B cell (primary cell): ENCODE measurements at regions not wholly inside any gene's neighbourhood (a gene's known extent, or its start where the extent isn't known, plus 50 kb on each side); places are given as distances from the start of the nearest gene placed in this dataset.

Experiments used
- ATAC-seq: fragments of 200-7000 bp; cut with Tn5 transposase; one replicate; pipeline ENCODE4 v1.10.0; 2021; ENCODE audit warnings: low read depth, mild to moderate bottlenecking, moderate number of reproducible peaks, moderate library complexity
- CTCF ChIA-PET: fragments of 350-600 bp; sonication (Branson Sonifier 250); formaldehyde crosslinking; loops from one replicate; lab custom pipeline; 2021; ENCODE audit warnings: antibody characterized with exemption, inconsistent platforms; lab: Charles Lee
- POLR2A ChIA-PET: fragments of 350-600 bp; sonication (Branson Sonifier 250); formaldehyde crosslinking; loops from one replicate; lab custom pipeline; 2021; ENCODE audit warnings: antibody characterized with exemption; lab: Charles Lee
- DNase-seq: peaks from one replicate; pipeline ENCODE4 v3.0.0; 2013
- H2AFZ ChIP-seq: 2 replicates; pipeline ENCODE4 v1.6.1; 2012; ENCODE audit warnings: mild to moderate bottlenecking, low read depth, low read length; ENCODE audit not compliant: insufficient read depth, poor library complexity, severe bottlenecking
- H3K27ac ChIP-seq, 2 donors: 1 replicate in 1 of 2; 2 replicates in 1 of 2; pipeline ENCODE4 v1.5.1; 2012 to 2013; ENCODE audit warnings: low read length in 2 of 2, mild to moderate bottlenecking in 2 of 2, moderate library complexity in 1 of 2
- H3K27me3 ChIP-seq, 4 experiments: fragments of 200-600 bp in 1 of 4; sonication (generic) in 1 of 4; replicated peaks in 1 of 4; 1 replicate in 2 of 4; 2 replicates in 2 of 4; pipeline versions ENCODE4 v1.6.1 to v1.7.0; 2013 to 2016; ENCODE audit warnings: low read length in 3 of 4, mild to moderate bottlenecking in 2 of 4, mixed read lengths in 1 of 4, moderate library complexity in 1 of 4; ENCODE audit not compliant: insufficient read depth in 4 of 4, control insufficient read depth in 3 of 4; ENCODE audit errors: control extremely low read depth in 1 of 4
- H3K36me3 ChIP-seq, 2 experiments: replicated peaks in 1 of 2; 1 replicate in 1 of 2; 2 replicates in 1 of 2; pipeline versions ENCODE4 v1.6.1 to v1.7.1; 2013; ENCODE audit warnings: low read length in 1 of 2; ENCODE audit not compliant: insufficient read depth in 2 of 2, control insufficient read depth in 1 of 2; ENCODE audit errors: control extremely low read depth in 1 of 2, extremely low read depth in 1 of 2
- H3K4me1 ChIP-seq, 2 donors: fragments of 200-600 bp in 1 of 2; sonication (generic) in 1 of 2; 1 replicate in 1 of 2; 2 replicates in 1 of 2; pipeline versions ENCODE4 v1.5.1 to v1.6.1; 2013 to 2017; ENCODE audit warnings: low read length in 2 of 2; ENCODE audit not compliant: control insufficient read depth in 2 of 2, insufficient read depth in 2 of 2
- H3K4me2 ChIP-seq: replicated peaks from 2 replicates; pipeline ENCODE3; 2012; ENCODE audit warnings: mild to moderate bottlenecking, low read depth, low read length; ENCODE audit not compliant: poor library complexity, severe bottlenecking
- H3K4me3 ChIP-seq, 5 experiments: fragments of 200-600 bp in 1 of 5; sonication (generic) in 1 of 5; 1 replicate in 3 of 5; 2 replicates in 2 of 5; pipeline versions ENCODE4 v1.5.1 to v1.7.0; 2011 to 2016; ENCODE audit warnings: low read length in 4 of 5, mild to moderate bottlenecking in 4 of 5, low read depth in 2 of 5, control low read depth in 1 of 5, moderate library complexity in 1 of 5; ENCODE audit not compliant: insufficient read depth in 1 of 5; ENCODE audit errors: control extremely low read depth in 1 of 5, extremely low read depth in 1 of 5
- H3K79me2 ChIP-seq: fragments of 200-600 bp; sonication (generic); one replicate; pipeline ENCODE4 v1.6.0; 2016; ENCODE audit warnings: low read length; ENCODE audit not compliant: control insufficient read depth, insufficient read depth
- H3K9ac ChIP-seq: fragments of 200-600 bp; sonication (generic); 2 replicates; pipeline ENCODE4 v1.6.1; 2017; ENCODE audit warnings: mild to moderate bottlenecking, low read length, moderate library complexity
- H3K9me3 ChIP-seq, 3 donors: one replicate each; pipeline versions ENCODE4 v1.6.1 to v1.7.1; 2013; ENCODE audit warnings: low read length in 2 of 3; ENCODE audit not compliant: control insufficient read depth in 2 of 3, insufficient read depth in 1 of 3; ENCODE audit errors: control extremely low read depth in 1 of 3
- H4K20me1 ChIP-seq: 2 replicates; pipeline ENCODE4 v1.6.0; 2012; ENCODE audit warnings: mild to moderate bottlenecking, low read length; ENCODE audit not compliant: insufficient read depth, control insufficient read depth, poor library complexity, severe bottlenecking
- H3K27ac Mint-ChIP-seq: one replicate; pipeline ENCODE4 v1.8.0; 2021; ENCODE audit warnings: mixed read lengths
- H3K27me3 Mint-ChIP-seq: one replicate; pipeline ENCODE4 v1.8.0; 2021; ENCODE audit warnings: mixed read lengths
- H3K4me1 Mint-ChIP-seq: one replicate; pipeline ENCODE4 v1.8.0; 2021; ENCODE audit warnings: mixed read lengths
- H3K4me3 Mint-ChIP-seq: one replicate; pipeline ENCODE4 v1.8.0; 2021; ENCODE audit warnings: mixed read lengths
- H3K9me3 Mint-ChIP-seq: one replicate; pipeline ENCODE4 v1.8.0; 2022; ENCODE audit warnings: mixed read lengths; ENCODE audit not compliant: insufficient read depth
- EZH2 ChIP-seq: IDR thresholded peaks from 2 replicates; pipeline ENCODE4 v1.6.1; 2012; ENCODE audit warnings: borderline replicate concordance, low read depth, mild to moderate bottlenecking, moderate library complexity, low read length; ENCODE audit not compliant: insufficient read depth, poor library complexity, severe bottlenecking
- WGBS: methylation state at CpG from one replicate; pipeline ENCODE4 v1.1.5; 2013; ENCODE audit warnings: missing lambda C conversion rate; ENCODE audit not compliant: insufficient coverage; 5-methylcytosine and 5-hydroxymethylcytosine counted together
- intact Hi-C: fragments of 100-400 bp; cut with micrococcal nuclease; formaldehyde crosslinking; loops from one replicate; pipeline ENCODE4 v1.10.0; 2022
- TF ChIP-seq, protein P1 (sequence below): fragments of 200-600 bp; IDR thresholded peaks from one replicate; pipeline ENCODE4 v1.8.0; 2022; ENCODE audit warnings: antibody characterized with exemption, mild to moderate bottlenecking

DNA sequence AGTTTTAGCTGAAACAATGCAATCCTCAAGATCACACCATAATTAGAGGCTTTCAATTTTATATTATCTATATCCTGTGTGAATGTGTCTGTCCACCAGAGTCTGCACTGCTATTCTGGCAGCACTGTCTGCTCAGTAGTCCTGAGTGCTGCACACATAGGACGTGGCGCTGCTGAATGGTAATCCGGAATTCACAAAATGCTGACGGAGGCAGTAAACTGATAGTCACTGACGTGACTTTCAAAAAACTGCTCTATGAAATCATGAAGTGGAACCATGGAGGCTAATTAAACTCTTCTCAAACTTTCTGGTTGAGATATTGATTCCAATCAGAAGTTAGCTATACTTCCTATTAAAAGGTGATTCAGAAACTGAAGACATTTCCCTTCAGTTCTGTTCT lies 190.8 kb upstream of the NOX3 start:
- Histone ChIP-seq H3K36me3 (no peaks in the 10 kb centered on the region), H3K79me2 (no peaks in the 10 kb centered on the region), H3K4me3 (no peak overlapping the region), H3K9me3 (peaks cover 0 to 5% (median 0%) of the 10 kb centered on the region in 3 donors), H3K27ac (no peak overlapping the region), H3K9ac (no peak overlapping the region), H2AFZ (no peak overlapping the region), H4K20me1 (no peaks in the 10 kb centered on the region), H3K27me3 (no peaks in the 10 kb centered on the region), H3K4me1 (no peaks in the 10 kb centered on the region), H3K4me2 (no peak overlapping the region)
- DNase-seq (no peak), ATAC-seq (no peak)
- Mint-ChIP-seq H3K9me3 (no peaks in the 10 kb centered on the region), H3K27ac (no peak overlapping the region), H3K27me3 (no peaks in the 10 kb centered on the region), H3K4me3 (no peak overlapping the region), H3K4me1 (no peaks in the 10 kb centered on the region)
- intact Hi-C loops = no loop called here
- POLR2A ChIA-PET = no interaction called here
- 95% methylated on average over 4 of the region's 5 CpGs for whole genome bisulfite sequencing
- CTCF ChIA-PET = no interaction called here
- TF ChIP-seq, protein P1, sequence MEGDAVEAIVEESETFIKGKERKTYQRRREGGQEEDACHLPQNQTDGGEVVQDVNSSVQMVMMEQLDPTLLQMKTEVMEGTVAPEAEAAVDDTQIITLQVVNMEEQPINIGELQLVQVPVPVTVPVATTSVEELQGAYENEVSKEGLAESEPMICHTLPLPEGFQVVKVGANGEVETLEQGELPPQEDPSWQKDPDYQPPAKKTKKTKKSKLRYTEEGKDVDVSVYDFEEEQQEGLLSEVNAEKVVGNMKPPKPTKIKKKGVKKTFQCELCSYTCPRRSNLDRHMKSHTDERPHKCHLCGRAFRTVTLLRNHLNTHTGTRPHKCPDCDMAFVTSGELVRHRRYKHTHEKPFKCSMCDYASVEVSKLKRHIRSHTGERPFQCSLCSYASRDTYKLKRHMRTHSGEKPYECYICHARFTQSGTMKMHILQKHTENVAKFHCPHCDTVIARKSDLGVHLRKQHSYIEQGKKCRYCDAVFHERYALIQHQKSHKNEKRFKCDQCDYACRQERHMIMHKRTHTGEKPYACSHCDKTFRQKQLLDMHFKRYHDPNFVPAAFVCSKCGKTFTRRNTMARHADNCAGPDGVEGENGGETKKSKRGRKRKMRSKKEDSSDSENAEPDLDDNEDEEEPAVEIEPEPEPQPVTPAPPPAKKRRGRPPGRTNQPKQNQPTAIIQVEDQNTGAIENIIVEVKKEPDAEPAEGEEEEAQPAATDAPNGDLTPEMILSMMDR = no peak
- TF ChIP-seq EZH2 = no peak

DNA sequence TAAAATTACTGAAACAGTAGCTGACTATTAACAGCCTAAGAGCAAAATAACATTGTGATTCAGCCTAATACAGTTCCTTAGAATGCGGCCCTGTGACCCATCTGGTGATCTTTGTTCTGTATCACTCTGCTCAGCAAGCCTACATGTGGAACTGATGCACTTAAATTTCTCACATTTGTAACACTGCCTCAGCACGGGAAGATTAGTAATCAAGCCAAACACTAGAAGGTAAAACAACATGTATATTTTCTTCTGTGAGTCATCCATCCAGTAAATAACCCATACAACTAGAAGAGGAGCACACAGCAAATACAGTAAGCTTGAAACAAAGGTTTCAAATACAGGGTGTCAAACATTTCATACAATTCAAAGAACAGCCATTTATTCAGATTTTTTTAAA lies 189.7 kb upstream of the NOX3 start:
- intact Hi-C loops = no loop called here
- H3K27me3 ChIP-seq = no peaks in the 10 kb centered on the region
- ATAC-seq (no peak), DNase-seq (no peak)
- whole genome bisulfite sequencing = 86% methylated on average over 2 of the region's 2 CpGs
- Mint-ChIP-seq H3K4me3 (no peak overlapping the region), H3K4me1 (no peaks in the 10 kb centered on the region), H3K27ac (no peak overlapping the region), H3K9me3 (peaks cover 2% of the 10 kb centered on the region), H3K27me3 (no peaks in the 10 kb centered on the region)
- no peak overlapping the region for H3K9ac ChIP-seq
- no peaks in the 10 kb centered on the region for H4K20me1 ChIP-seq
- ChIA-PET CTCF (no interaction called here), POLR2A (no interaction called here)
- H3K4me3 ChIP-seq = no peak overlapping the region
- H3K4me1 ChIP-seq = no peaks in the 10 kb centered on the region
- H3K36me3 ChIP-seq = no peaks in the 10 kb centered on the region
- H2AFZ ChIP-seq = no peak overlapping the region
- H3K9me3 ChIP-seq = peaks cover 2 to 7% (median 5%) of the 10 kb centered on the region in 3 donors
- H3K79me2 ChIP-seq = no peaks in the 10 kb centered on the region
- no peak overlapping the region for H3K27ac ChIP-seq
- H3K4me2 ChIP-seq = no peak overlapping the region
- TF ChIP-seq, protein P1 = no peak
- TF ChIP-seq EZH2 = no peak
